ENCODE measurements at regions not wholly inside any gene's neighbourhood (a gene's known extent, or its start where the extent isn't known, plus 50 kb on each side); places are given as distances from the start of the nearest gene placed in this dataset.

GRCh38 chr18:30828700-30829099 is 213.8 kb downstream of the DSC3 start:
- Histone ChIP-seq H3K9me3 (no peaks in the 10 kb centered on the region), H3K36me3 (no peaks in the 10 kb centered on the region), H3K4me3 (no peak overlapping the region), H3K4me1 (no peaks in the 10 kb centered on the region), H3K27me3 (no peaks in the 10 kb centered on the region), H3K27ac (no peak overlapping the region)
- WGBS: 57% methylated on average over 2 of the region's 2 CpGs
- DNase-seq (ENCODE audit: low spot score in 2 of 2): no peak
- no peak for TF ChIP-seq CTCF (IDR thresholded peaks at IDR 0.05)
- TF ChIP-seq POLR2A (IDR thresholded peaks at IDR 0.05): no peak

- H3K4me3 ChIP-seq: no peak overlapping the region
- no peaks in the 10 kb centered on the region for H3K9me3 ChIP-seq
- H3K36me3 ChIP-seq: no peaks in the 10 kb centered on the region
- WGBS: 74% methylated on average over 7 of the region's 7 CpGs
- no peaks in the 10 kb centered on the region for H3K4me1 ChIP-seq
- H3K27ac ChIP-seq: no peak overlapping the region
- no peaks in the 10 kb centered on the region for H3K27me3 ChIP-seq
- TF ChIP-seq CTCF (IDR thresholded peaks at IDR 0.05) (no peak), EP300 (IDR thresholded peaks at IDR 0.05) (no peak), POLR2A (IDR thresholded peaks at IDR 0.05) (no peak), POLR2AphosphoS5 (IDR thresholded peaks at IDR 0.05) (no peak)
- no peak for DNase-seq (ENCODE audit: low spot score in 2 of 2)
Measured at GRCh38 chr18:30819619-30820018, 222.9 kb downstream of the DSC3 start.

- no peak overlapping the region for H3K27ac ChIP-seq
- H3K9me3 ChIP-seq: no peaks in the 10 kb centered on the region
- no peaks in the 10 kb centered on the region for H3K27me3 ChIP-seq
- no peaks in the 10 kb centered on the region for H3K36me3 ChIP-seq
- TF ChIP-seq POLR2AphosphoS5 (IDR thresholded peaks at IDR 0.05) (no peak), POLR2A (IDR thresholded peaks at IDR 0.05) (no peak), EP300 (IDR thresholded peaks at IDR 0.05) (no peak), CTCF (IDR thresholded peaks at IDR 0.05) (no peak)
- DNase-seq (ENCODE audit: low spot score in 2 of 2): no peak
- no peak overlapping the region for H3K4me3 ChIP-seq
- 51% methylated on average over 1 of the region's 1 CpG for WGBS
- no peaks in the 10 kb centered on the region for H3K4me1 ChIP-seq
Measured at GRCh38 chr18:30814446-30814845, 228.1 kb downstream of the DSC3 start.

GRCh38 chr18:30811580-30811979 is 231.0 kb downstream of the DSC3 start:
- Histone ChIP-seq H3K4me1 (no peaks in the 10 kb centered on the region), H3K9me3 (no peaks in the 10 kb centered on the region), H3K27me3 (no peaks in the 10 kb centered on the region), H3K27ac (no peak overlapping the region), H3K4me3 (no peak overlapping the region), H3K36me3 (no peaks in the 10 kb centered on the region)
- no peak for DNase-seq (ENCODE audit: low spot score in 2 of 2)
- WGBS: 68% methylated on average over 2 of the region's 2 CpGs
- no peak for TF ChIP-seq POLR2A (IDR thresholded peaks at IDR 0.05)
- TF ChIP-seq EP300 (IDR thresholded peaks at IDR 0.05): no peak
- no peak for TF ChIP-seq POLR2AphosphoS5 (IDR thresholded peaks at IDR 0.05)
- no peak for TF ChIP-seq CTCF (IDR thresholded peaks at IDR 0.05)

GRCh38 chr18:30810580-30810979 is 232.0 kb downstream of the DSC3 start:
- Histone ChIP-seq H3K4me1 (no peaks in the 10 kb centered on the region), H3K9me3 (no peaks in the 10 kb centered on the region), H3K27ac (no peak overlapping the region), H3K4me3 (no peak overlapping the region), H3K36me3 (no peaks in the 10 kb centered on the region), H3K27me3 (no peaks in the 10 kb centered on the region)
- TF ChIP-seq POLR2AphosphoS5 (IDR thresholded peaks at IDR 0.05) (no peak), CTCF (IDR thresholded peaks at IDR 0.05) (no peak), EP300 (IDR thresholded peaks at IDR 0.05) (no peak), POLR2A (IDR thresholded peaks at IDR 0.05) (no peak)
- no peak for DNase-seq (ENCODE audit: low spot score in 2 of 2)
